ENCODE measurements at regions not wholly inside any gene's neighbourhood (a gene's known extent, or its start where the extent isn't known, plus 50 kb on each side); places are given as distances from the start of the nearest gene placed in this dataset.
A peak's percentile ranks its signal among the peaks of the same experiment; 100 is the strongest.

DNA sequence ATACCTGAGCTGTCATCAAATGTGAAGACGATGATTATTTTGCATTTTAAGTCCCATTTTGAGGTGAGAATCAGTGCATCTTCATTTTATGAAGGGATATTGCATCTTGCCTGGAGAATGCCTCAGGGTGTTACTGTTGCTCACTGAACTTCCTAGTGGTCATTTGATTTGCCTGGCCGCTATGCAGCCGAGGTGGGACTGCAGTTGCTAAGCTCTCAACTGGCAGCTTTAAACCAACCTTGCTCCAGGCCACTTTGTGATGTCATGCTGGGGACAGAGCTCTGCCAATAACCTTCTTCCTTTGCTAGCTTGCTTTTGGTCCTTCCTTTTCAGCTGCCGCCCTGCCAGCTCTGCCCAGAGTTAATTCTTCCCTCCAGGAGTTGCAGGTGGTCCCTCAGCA, 409.4 kb upstream of the B3GAT1 start (continued):
- TF ChIP-seq, protein P1, sequence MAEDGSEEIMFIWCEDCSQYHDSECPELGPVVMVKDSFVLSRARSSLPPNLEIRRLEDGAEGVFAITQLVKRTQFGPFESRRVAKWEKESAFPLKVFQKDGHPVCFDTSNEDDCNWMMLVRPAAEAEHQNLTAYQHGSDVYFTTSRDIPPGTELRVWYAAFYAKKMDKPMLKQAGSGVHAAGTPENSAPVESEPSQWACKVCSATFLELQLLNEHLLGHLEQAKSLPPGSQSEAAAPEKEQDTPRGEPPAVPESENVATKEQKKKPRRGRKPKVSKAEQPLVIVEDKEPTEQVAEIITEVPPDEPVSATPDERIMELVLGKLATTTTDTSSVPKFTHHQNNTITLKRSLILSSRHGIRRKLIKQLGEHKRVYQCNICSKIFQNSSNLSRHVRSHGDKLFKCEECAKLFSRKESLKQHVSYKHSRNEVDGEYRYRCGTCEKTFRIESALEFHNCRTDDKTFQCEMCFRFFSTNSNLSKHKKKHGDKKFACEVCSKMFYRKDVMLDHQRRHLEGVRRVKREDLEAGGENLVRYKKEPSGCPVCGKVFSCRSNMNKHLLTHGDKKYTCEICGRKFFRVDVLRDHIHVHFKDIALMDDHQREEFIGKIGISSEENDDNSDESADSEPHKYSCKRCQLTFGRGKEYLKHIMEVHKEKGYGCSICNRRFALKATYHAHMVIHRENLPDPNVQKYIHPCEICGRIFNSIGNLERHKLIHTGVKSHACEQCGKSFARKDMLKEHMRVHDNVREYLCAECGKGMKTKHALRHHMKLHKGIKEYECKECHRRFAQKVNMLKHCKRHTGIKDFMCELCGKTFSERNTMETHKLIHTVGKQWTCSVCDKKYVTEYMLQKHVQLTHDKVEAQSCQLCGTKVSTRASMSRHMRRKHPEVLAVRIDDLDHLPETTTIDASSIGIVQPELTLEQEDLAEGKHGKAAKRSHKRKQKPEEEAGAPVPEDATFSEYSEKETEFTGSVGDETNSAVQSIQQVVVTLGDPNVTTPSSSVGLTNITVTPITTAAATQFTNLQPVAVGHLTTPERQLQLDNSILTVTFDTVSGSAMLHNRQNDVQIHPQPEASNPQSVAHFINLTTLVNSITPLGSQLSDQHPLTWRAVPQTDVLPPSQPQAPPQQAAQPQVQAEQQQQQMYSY (CRISPR knock-in tag; IDR thresholded peaks at IDR 0.05) = no peak
- no peak for TF ChIP-seq CREM (CRISPR knock-in tag; IDR thresholded peaks at IDR 0.05)

DNA sequence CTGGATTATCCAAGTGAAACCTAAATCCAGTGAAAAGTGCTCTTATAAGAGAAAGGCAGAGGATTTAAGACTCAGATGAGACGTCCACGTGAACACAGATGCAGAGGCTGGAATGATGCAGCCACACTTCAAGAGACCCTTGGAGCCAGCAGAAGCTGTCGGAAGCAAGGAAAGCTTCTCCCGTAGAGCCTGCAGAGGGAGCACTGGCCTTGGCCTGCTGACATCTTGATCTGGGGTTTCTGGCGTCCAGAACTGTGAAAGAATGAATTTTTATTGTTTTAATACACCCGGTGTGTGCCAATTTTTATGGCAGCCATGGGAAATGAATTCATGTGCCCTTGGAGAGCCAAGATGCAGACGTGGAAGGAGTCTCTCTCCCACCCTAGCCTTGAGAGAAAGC, 407.0 kb upstream of the B3GAT1 start:
- ATAC-seq (peak; percentile 91), DNase-seq (ENCODE audit: low spot score) (peak; percentile 27)
- Mint-ChIP-seq H3K36me3 (no peaks in the 10 kb centered on the region), H3K4me3 (no peak overlapping the region), H3K27me3 (ENCODE audit: low read depth) (peaks cover 3% of the 10 kb centered on the region; the same call in 1 of the 2 replicates), H3K4me1 (peaks cover 8% of the 10 kb centered on the region), H3K9me3 (peaks cover 6% of the 10 kb centered on the region), H3K27ac (no peak overlapping the region)
- ChIA-PET CTCF (interaction anchor here (0.9 to 1.7 kb wide), 8 partner anchors 18 to 257 kb away, joined by 3 to 6 read pairs (median 4); no protein-coding TSS in a partner anchor), POLR2A (interaction anchor here (0.9 kb wide), 1 partner anchor 8 kb away, joined by 3 read pairs; no protein-coding TSS in a partner anchor)
- TF ChIP-seq ETV6 (CRISPR knock-in tag; IDR thresholded peaks at IDR 0.05) = no peak

DNA sequence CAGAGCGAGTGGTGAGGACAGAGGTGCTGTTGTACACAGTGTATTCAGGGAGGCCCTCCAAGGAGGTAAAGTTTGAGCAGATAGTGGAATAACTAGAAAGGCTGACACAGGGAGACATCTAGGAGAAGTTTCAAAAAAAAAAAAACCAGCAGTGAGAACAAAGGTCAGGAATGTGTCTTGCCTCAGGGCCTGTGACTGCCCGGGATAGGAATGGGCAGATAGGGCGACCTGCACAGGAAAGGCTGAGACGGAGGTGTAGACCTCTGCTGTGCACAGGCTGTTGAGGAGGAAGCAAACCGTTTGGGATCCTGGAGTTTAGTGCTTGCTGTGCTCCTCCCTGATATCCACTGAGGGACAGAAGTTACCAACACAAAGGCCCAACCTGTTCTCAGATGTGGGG, 406.5 kb upstream of the B3GAT1 start:
- Mint-ChIP-seq H3K27me3 (ENCODE audit: low read depth) (peaks cover 3% of the 10 kb centered on the region; the same call in 1 of the 2 replicates), H3K4me1 (peaks cover 8% of the 10 kb centered on the region), H3K4me3 (no peak overlapping the region), H3K9me3 (peaks cover 6% of the 10 kb centered on the region), H3K36me3 (no peaks in the 10 kb centered on the region), H3K27ac (no peak overlapping the region)
- TF ChIP-seq E2F4 (CRISPR knock-in tag; IDR thresholded peaks at IDR 0.05; ENCODE audit: borderline replicate concordance, low read depth) (no peak), ZNF423 (CRISPR knock-in tag; IDR thresholded peaks at IDR 0.05) (no peak)
- TF ChIP-seq, protein P2, sequence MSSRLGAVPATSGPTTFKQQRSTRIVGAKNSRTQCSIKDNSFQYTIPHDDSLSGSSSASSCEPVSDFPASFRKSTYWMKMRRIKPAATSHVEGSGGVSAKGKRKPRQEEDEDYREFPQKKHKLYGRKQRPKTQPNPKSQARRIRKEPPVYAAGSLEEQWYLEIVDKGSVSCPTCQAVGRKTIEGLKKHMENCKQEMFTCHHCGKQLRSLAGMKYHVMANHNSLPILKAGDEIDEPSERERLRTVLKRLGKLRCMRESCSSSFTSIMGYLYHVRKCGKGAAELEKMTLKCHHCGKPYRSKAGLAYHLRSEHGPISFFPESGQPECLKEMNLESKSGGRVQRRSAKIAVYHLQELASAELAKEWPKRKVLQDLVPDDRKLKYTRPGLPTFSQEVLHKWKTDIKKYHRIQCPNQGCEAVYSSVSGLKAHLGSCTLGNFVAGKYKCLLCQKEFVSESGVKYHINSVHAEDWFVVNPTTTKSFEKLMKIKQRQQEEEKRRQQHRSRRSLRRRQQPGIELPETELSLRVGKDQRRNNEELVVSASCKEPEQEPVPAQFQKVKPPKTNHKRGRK (CRISPR knock-in tag; IDR thresholded peaks at IDR 0.05; ENCODE audit: borderline replicate concordance) = no peak
- peak; percentile 86 for ATAC-seq
- ChIA-PET CTCF (interaction anchor here (1.0 to 1.7 kb wide), 5 partner anchors 48 to 183 kb away, joined by 3 to 4 read pairs (median 4); no protein-coding TSS in a partner anchor), POLR2A (no interaction called here)
- no peak for DNase-seq (ENCODE audit: low spot score)

GRCh38 chr11:134815404-134815803, 403.4 kb upstream of the B3GAT1 start:
- peaks cover 6% of the 10 kb centered on the region for H3K9me3 Mint-ChIP-seq
- ChIA-PET POLR2A (no interaction called here), CTCF (no interaction called here)
- H3K36me3 Mint-ChIP-seq = no peaks in the 10 kb centered on the region
- H3K4me1 Mint-ChIP-seq = peaks cover 8% of the 10 kb centered on the region
- H3K27me3 Mint-ChIP-seq (ENCODE audit: low read depth) = peaks cover 3% of the 10 kb centered on the region; the same call in 1 of the 2 replicates
- no peak for ATAC-seq
- no peak overlapping the region for H3K4me3 Mint-ChIP-seq
- DNase-seq (ENCODE audit: low spot score) = no peak
- no peak overlapping the region for H3K27ac Mint-ChIP-seq
- TF ChIP-seq RELA (CRISPR knock-in tag; IDR thresholded peaks at IDR 0.05; ENCODE audit: borderline replicate concordance) (no peak), GTF2I (CRISPR knock-in tag; conservative IDR thresholded peaks at IDR 0.05) (no peak), SOX15 (CRISPR knock-in tag; IDR thresholded peaks at IDR 0.05) (no peak), ATF2 (CRISPR knock-in tag; IDR thresholded peaks at IDR 0.05; ENCODE audit: borderline replicate concordance, low read depth) (no peak)
- TF ChIP-seq, protein P1 (CRISPR knock-in tag; IDR thresholded peaks at IDR 0.05) = no peak

Measured in WTC11 (cell line).